GM23338 (cell line): ENCODE measurements at regions not wholly inside any gene's neighbourhood (a gene's known extent, or its start where the extent isn't known, plus 50 kb on each side); places are given as distances from the start of the nearest gene placed in this dataset.

ENCODE experiments used
- ATAC-seq: fragments of 200-7000 bp; cut with Tn5 transposase; 3 replicates; pipeline ENCODE4 v1.9.1; 2020
- DNase-seq: peaks from one replicate; pipeline ENCODE4 v3.0.0-alpha.2; 2015; ENCODE audit warnings: low spot score
- H2AFZ ChIP-seq: fragments of 200-600 bp; sonication (generic); 2 replicates; pipeline ENCODE4 v1.8.0; 2016; ENCODE audit warnings: antibody characterized with exemption, mild to moderate bottlenecking, moderate library complexity
- H3F3A ChIP-seq: fragments of 200-600 bp; sonication (generic); replicated peaks from 2 replicates; pipeline ENCODE4 v1.8.0; 2017; ENCODE audit warnings: antibody characterized with exemption, mixed run types, low read depth
- H3K27ac ChIP-seq: fragments of 200-600 bp; sonication (generic); 2 replicates; pipeline ENCODE4 v1.6.1; 2016; ENCODE audit warnings: low read depth
- H3K27me3 ChIP-seq: fragments of 200-600 bp; sonication (generic); 2 replicates; pipeline ENCODE4 v1.8.0; 2016; ENCODE audit warnings: mild to moderate bottlenecking, mixed run types, moderate library complexity; ENCODE audit not compliant: insufficient read depth
- H3K36me3 ChIP-seq: fragments of 200-600 bp; sonication (generic); 2 replicates; pipeline ENCODE4 v1.8.0; 2016; ENCODE audit warnings: mild to moderate bottlenecking; ENCODE audit not compliant: insufficient read depth
- H3K4me1 ChIP-seq: fragments of 200-600 bp; sonication (generic); 2 replicates; pipeline ENCODE4 v1.8.0; 2016; ENCODE audit warnings: mild to moderate bottlenecking, moderate library complexity; ENCODE audit not compliant: insufficient read depth
- H3K4me2 ChIP-seq: fragments of 200-600 bp; sonication (generic); 2 replicates; pipeline ENCODE4 v1.7.1; 2017; ENCODE audit warnings: mixed run types
- H3K4me3 ChIP-seq: fragments of 200-600 bp; sonication (generic); 2 replicates; pipeline ENCODE4 v1.6.1; 2016; ENCODE audit warnings: mixed run types
- H3K79me2 ChIP-seq: fragments of 200-600 bp; sonication (generic); replicated peaks from 2 replicates; pipeline ENCODE4 v1.8.0; 2017; ENCODE audit warnings: mild to moderate bottlenecking; ENCODE audit not compliant: insufficient read depth
- H3K9me2 ChIP-seq: fragments of 200-600 bp; sonication (generic); 2 replicates; pipeline ENCODE4 v1.8.0; 2017; ENCODE audit not compliant: insufficient read depth
- H4K20me1 ChIP-seq: fragments of 200-600 bp; sonication (generic); replicated peaks from 2 replicates; pipeline ENCODE4 v1.8.0; 2017; ENCODE audit warnings: mild to moderate bottlenecking; ENCODE audit not compliant: insufficient read depth
- H3K27ac Mint-ChIP-seq: 2 replicates; pipeline ENCODE4 v1.8.0; 2020; ENCODE audit warnings: inconsistent platforms, mild to moderate bottlenecking, moderate library complexity, mixed read lengths
- H3K27me3 Mint-ChIP-seq: 3 replicates; pipeline ENCODE4 v1.8.0; 2022; ENCODE audit warnings: low read depth, mild to moderate bottlenecking, moderate library complexity, mixed read lengths, inconsistent platforms; ENCODE audit not compliant: insufficient read depth, poor library complexity
- H3K36me3 Mint-ChIP-seq: 3 replicates; pipeline ENCODE4 v1.8.0; 2021; ENCODE audit warnings: low read depth, mild to moderate bottlenecking, inconsistent platforms, moderate library complexity, mixed read lengths
- H3K4me1 Mint-ChIP-seq: 3 replicates; pipeline ENCODE4 v1.8.0; 2020; ENCODE audit warnings: mild to moderate bottlenecking, inconsistent platforms, mixed read lengths
- H3K4me3 Mint-ChIP-seq: 3 replicates; pipeline ENCODE4 v1.8.0; 2021; ENCODE audit warnings: moderate library complexity, mild to moderate bottlenecking, inconsistent platforms, mixed read lengths
- H3K9me3 Mint-ChIP-seq: 3 replicates; pipeline ENCODE4 v1.8.0; 2020; ENCODE audit warnings: moderate library complexity, mild to moderate bottlenecking, inconsistent platforms, mixed read lengths
- CREB1 ChIP-seq: fragments of 250-450 bp; sonication (Bioruptor Pico); IDR thresholded peaks from 2 replicates; pipeline ENCODE4 v1.5.0; 2020; ENCODE audit warnings: low read depth, mild to moderate bottlenecking, moderate library complexity
- EZH2 ChIP-seq: fragments of 200-600 bp; sonication (generic); IDR thresholded peaks from one replicate; pipeline ENCODE4 v1.8.0; 2017; ENCODE audit warnings: antibody characterized with exemption, mild to moderate bottlenecking, low read depth; ENCODE audit not compliant: unreplicated experiment
- EZH2phosphoT487 ChIP-seq: fragments of 200-600 bp; sonication (generic); IDR thresholded peaks from one replicate; pipeline ENCODE4 v1.8.1; 2018; ENCODE audit warnings: antibody characterized with exemption; ENCODE audit not compliant: unreplicated experiment
- JUNB ChIP-seq: IDR thresholded peaks from one replicate; pipeline ENCODE4 v1.6.1; 2016; ENCODE audit warnings: antibody characterized with exemption; ENCODE audit not compliant: unreplicated experiment
- NANOG ChIP-seq: IDR thresholded peaks from 2 replicates; pipeline ENCODE4 v1.6.1; 2016; ENCODE audit warnings: antibody characterized with exemption, borderline replicate concordance
- POLR2AphosphoS5 ChIP-seq: IDR thresholded peaks from 2 replicates; pipeline ENCODE4 v1.6.1; 2016; ENCODE audit warnings: antibody characterized with exemption, low read depth
- STAT1 ChIP-seq: IDR thresholded peaks from one replicate; pipeline ENCODE4 v1.6.1; 2016; ENCODE audit warnings: antibody characterized with exemption; ENCODE audit not compliant: unreplicated experiment
- ZNF114 ChIP-seq: fragments of 250-450 bp; sonication (Bioruptor Pico); IDR thresholded peaks from 2 replicates; pipeline ENCODE4 v1.5.0; 2020; ENCODE audit warnings: mild to moderate bottlenecking, moderate library complexity
- ZNF331 ChIP-seq: fragments of 250-450 bp; sonication (Bioruptor Pico); IDR thresholded peaks from 2 replicates; pipeline ENCODE4 v1.5.0; 2020; ENCODE audit warnings: low read depth, mild to moderate bottlenecking, moderate library complexity
- TF ChIP-seq, protein P1 (sequence below), 2 experiments: fragments of 200-600 bp in 1 of 2; sonication (generic) in 1 of 2; conservative IDR thresholded peaks; 2 replicates each; pipeline versions ENCODE4 v1.5.1 to v1.6.1; 2016 to 2017; ENCODE audit warnings: antibody characterized with exemption in 2 of 2, low read depth in 2 of 2, mild to moderate bottlenecking in 2 of 2, moderate library complexity in 1 of 2
- TF ChIP-seq, protein P2 (sequence below): fragments of 250-450 bp; sonication (Bioruptor Pico); IDR thresholded peaks from 2 replicates; pipeline ENCODE4 v1.5.0; 2020; ENCODE audit warnings: mild to moderate bottlenecking, moderate library complexity
- TF ChIP-seq, protein P3 (sequence below): IDR thresholded peaks from one replicate; pipeline ENCODE4 v1.6.1; 2018; ENCODE audit warnings: antibody characterized with exemption; ENCODE audit not compliant: unreplicated experiment
- TF ChIP-seq, protein P4 (sequence below): IDR thresholded peaks from 2 replicates; pipeline ENCODE4 v1.6.1; 2016; ENCODE audit warnings: antibody characterized with exemption

DNA sequence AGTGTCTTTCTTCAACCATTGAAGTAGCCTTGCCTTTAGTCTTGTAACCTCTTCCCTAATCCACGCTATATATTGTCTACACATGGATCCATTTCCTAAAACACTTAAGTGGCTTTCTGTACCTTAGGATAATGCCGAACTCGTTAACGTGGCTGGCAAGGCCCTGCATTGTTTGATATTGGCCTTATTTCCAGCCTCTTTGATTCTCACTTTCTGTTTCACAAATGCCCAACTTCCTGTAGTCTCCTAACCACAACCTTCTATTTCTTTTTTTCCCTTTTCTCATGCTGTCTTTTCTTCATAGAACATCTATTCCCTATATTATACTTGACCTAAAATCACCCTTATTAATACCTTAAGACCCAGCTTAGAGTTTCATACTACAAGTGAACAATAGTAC lies 536.0 kb downstream of the LMO4 start:
- H3K4me3 Mint-ChIP-seq: no peak overlapping the region
- TF ChIP-seq, protein P1, sequence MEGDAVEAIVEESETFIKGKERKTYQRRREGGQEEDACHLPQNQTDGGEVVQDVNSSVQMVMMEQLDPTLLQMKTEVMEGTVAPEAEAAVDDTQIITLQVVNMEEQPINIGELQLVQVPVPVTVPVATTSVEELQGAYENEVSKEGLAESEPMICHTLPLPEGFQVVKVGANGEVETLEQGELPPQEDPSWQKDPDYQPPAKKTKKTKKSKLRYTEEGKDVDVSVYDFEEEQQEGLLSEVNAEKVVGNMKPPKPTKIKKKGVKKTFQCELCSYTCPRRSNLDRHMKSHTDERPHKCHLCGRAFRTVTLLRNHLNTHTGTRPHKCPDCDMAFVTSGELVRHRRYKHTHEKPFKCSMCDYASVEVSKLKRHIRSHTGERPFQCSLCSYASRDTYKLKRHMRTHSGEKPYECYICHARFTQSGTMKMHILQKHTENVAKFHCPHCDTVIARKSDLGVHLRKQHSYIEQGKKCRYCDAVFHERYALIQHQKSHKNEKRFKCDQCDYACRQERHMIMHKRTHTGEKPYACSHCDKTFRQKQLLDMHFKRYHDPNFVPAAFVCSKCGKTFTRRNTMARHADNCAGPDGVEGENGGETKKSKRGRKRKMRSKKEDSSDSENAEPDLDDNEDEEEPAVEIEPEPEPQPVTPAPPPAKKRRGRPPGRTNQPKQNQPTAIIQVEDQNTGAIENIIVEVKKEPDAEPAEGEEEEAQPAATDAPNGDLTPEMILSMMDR (conservative IDR thresholded peaks at IDR 0.05; ENCODE audit: low read depth in 2 of 2): no peak
- TF ChIP-seq, protein P2, sequence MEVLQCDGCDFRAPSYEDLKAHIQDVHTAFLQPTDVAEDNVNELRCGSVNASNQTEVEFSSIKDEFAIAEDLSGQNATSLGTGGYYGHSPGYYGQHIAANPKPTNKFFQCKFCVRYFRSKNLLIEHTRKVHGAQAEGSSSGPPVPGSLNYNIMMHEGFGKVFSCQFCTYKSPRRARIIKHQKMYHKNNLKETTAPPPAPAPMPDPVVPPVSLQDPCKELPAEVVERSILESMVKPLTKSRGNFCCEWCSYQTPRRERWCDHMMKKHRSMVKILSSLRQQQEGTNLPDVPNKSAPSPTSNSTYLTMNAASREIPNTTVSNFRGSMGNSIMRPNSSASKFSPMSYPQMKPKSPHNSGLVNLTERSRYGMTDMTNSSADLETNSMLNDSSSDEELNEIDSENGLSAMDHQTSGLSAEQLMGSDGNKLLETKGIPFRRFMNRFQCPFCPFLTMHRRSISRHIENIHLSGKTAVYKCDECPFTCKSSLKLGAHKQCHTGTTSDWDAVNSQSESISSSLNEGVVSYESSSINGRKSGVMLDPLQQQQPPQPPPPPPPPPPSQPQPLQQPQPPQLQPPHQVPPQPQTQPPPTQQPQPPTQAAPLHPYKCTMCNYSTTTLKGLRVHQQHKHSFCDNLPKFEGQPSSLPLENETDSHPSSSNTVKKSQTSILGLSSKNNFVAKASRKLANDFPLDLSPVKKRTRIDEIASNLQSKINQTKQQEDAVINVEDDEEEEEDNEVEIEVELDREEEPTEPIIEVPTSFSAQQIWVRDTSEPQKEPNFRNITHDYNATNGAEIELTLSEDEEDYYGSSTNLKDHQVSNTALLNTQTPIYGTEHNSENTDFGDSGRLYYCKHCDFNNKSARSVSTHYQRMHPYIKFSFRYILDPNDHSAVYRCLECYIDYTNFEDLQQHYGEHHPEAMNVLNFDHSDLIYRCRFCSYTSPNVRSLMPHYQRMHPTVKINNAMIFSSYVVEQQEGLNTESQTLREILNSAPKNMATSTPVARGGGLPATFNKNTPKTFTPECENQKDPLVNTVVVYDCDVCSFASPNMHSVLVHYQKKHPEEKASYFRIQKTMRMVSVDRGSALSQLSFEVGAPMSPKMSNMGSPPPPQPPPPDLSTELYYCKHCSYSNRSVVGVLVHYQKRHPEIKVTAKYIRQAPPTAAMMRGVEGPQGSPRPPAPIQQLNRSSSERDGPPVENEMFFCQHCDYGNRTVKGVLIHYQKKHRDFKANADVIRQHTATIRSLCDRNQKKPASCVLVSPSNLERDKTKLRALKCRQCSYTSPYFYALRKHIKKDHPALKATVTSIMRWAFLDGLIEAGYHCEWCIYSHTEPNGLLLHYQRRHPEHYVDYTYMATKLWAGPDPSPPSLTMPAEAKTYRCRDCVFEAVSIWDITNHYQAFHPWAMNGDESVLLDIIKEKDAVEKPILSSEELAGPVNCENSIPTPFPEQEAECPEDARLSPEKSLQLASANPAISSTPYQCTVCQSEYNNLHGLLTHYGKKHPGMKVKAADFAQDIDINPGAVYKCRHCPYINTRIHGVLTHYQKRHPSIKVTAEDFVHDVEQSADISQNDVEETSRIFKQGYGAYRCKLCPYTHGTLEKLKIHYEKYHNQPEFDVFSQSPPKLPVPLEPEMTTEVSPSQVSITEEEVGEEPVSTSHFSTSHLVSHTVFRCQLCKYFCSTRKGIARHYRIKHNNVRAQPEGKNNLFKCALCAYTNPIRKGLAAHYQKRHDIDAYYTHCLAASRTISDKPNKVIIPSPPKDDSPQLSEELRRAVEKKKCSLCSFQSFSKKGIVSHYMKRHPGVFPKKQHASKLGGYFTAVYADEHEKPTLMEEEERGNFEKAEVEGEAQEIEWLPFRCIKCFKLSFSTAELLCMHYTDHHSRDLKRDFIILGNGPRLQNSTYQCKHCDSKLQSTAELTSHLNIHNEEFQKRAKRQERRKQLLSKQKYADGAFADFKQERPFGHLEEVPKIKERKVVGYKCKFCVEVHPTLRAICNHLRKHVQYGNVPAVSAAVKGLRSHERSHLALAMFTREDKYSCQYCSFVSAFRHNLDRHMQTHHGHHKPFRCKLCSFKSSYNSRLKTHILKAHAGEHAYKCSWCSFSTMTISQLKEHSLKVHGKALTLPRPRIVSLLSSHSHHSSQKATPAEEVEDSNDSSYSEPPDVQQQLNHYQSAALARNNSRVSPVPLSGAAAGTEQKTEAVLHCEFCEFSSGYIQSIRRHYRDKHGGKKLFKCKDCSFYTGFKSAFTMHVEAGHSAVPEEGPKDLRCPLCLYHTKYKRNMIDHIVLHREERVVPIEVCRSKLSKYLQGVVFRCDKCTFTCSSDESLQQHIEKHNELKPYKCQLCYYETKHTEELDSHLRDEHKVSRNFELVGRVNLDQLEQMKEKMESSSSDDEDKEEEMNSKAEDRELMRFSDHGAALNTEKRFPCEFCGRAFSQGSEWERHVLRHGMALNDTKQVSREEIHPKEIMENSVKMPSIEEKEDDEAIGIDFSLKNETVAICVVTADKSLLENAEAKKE: no peak
- no peak for TF ChIP-seq POLR2AphosphoS5
- TF ChIP-seq, protein P3, sequence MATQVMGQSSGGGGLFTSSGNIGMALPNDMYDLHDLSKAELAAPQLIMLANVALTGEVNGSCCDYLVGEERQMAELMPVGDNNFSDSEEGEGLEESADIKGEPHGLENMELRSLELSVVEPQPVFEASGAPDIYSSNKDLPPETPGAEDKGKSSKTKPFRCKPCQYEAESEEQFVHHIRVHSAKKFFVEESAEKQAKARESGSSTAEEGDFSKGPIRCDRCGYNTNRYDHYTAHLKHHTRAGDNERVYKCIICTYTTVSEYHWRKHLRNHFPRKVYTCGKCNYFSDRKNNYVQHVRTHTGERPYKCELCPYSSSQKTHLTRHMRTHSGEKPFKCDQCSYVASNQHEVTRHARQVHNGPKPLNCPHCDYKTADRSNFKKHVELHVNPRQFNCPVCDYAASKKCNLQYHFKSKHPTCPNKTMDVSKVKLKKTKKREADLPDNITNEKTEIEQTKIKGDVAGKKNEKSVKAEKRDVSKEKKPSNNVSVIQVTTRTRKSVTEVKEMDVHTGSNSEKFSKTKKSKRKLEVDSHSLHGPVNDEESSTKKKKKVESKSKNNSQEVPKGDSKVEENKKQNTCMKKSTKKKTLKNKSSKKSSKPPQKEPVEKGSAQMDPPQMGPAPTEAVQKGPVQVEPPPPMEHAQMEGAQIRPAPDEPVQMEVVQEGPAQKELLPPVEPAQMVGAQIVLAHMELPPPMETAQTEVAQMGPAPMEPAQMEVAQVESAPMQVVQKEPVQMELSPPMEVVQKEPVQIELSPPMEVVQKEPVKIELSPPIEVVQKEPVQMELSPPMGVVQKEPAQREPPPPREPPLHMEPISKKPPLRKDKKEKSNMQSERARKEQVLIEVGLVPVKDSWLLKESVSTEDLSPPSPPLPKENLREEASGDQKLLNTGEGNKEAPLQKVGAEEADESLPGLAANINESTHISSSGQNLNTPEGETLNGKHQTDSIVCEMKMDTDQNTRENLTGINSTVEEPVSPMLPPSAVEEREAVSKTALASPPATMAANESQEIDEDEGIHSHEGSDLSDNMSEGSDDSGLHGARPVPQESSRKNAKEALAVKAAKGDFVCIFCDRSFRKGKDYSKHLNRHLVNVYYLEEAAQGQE: no peak
- no peak for TF ChIP-seq NANOG
- TF ChIP-seq ZNF331 (CRISPR knock-in tag): no peak
- TF ChIP-seq JUNB: no peak
- no peak for TF ChIP-seq EZH2phosphoT487
- TF ChIP-seq ZNF114 (CRISPR knock-in tag): no peak
- no peak for TF ChIP-seq CREB1 (CRISPR knock-in tag)
- TF ChIP-seq, protein P4, sequence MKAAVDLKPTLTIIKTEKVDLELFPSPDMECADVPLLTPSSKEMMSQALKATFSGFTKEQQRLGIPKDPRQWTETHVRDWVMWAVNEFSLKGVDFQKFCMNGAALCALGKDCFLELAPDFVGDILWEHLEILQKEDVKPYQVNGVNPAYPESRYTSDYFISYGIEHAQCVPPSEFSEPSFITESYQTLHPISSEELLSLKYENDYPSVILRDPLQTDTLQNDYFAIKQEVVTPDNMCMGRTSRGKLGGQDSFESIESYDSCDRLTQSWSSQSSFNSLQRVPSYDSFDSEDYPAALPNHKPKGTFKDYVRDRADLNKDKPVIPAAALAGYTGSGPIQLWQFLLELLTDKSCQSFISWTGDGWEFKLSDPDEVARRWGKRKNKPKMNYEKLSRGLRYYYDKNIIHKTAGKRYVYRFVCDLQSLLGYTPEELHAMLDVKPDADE: no peak
- no peak for TF ChIP-seq EZH2
- no peak for TF ChIP-seq STAT1

More for the DNA sequence above, 536.0 kb downstream of the LMO4 start:
- Histone ChIP-seq H3K4me1 (peaks cover 31% of the 10 kb centered on the region), H2AFZ (no peak overlapping the region), H3K4me3 (no peak overlapping the region), H3K27ac (no peak overlapping the region), H3K9me2 (0 out of 2 replicates have a peak, but pooled peaks cover 4% of the 10 kb centered on the region), H3K4me2 (no peak overlapping the region), H3K79me2 (no peaks in the 10 kb centered on the region), H3F3A (no peaks in the 10 kb centered on the region), H3K27me3 (no peaks in the 10 kb centered on the region), H3K36me3 (peaks cover 4% of the 10 kb centered on the region; the same call in 1 of the 2 replicates), H4K20me1 (no peaks in the 10 kb centered on the region)
- ATAC-seq (no peak), DNase-seq (no peak)
- Mint-ChIP-seq H3K4me1 (peaks cover 25% of the 10 kb centered on the region), H3K9me3 (peaks cover 31% of the 10 kb centered on the region), H3K36me3 (peaks cover 45% of the 10 kb centered on the region), H3K27me3 (no peaks in the 10 kb centered on the region), H3K27ac (no peak overlapping the region)
